ENCODE measurements at regions not wholly inside any gene's neighbourhood (a gene's known extent, or its start where the extent isn't known, plus 50 kb on each side); places are given as distances from the start of the nearest gene placed in this dataset.

GRCh38 chr11:128359515-128359914 is 227.8 kb downstream of the ETS1 start:
- H4K20me1 ChIP-seq (ENCODE audit: control insufficient read depth, insufficient read depth, low read depth, low read length): no peaks in the 10 kb centered on the region
- TF ChIP-seq EZH2phosphoT487 (IDR thresholded peaks at IDR 0.05; ENCODE audit: borderline replicate concordance, low read length) (no peak), CTCF (IDR thresholded peaks at IDR 0.05; ENCODE audit: low read depth, low read length, poor library complexity, severe bottlenecking) (no peak)
- H3K9me3 ChIP-seq (ENCODE audit: control insufficient read depth, insufficient read depth, low read length): no peaks in the 10 kb centered on the region
- H3K36me3 ChIP-seq (ENCODE audit: control insufficient read depth, low read length): no peaks in the 10 kb centered on the region
- H3K27ac ChIP-seq (ENCODE audit: low read depth, low read length): no peak overlapping the region
- no peaks in the 10 kb centered on the region for H3F3A ChIP-seq (ENCODE audit: control insufficient read depth, insufficient read depth)
- no peak overlapping the region for H3K4me2 ChIP-seq (ENCODE audit: low read length)
- H3K4me3 ChIP-seq (ENCODE audit: low read length): no peak overlapping the region
- peaks cover 9% of the 10 kb centered on the region for H3K4me1 ChIP-seq (ENCODE audit: control insufficient read depth, low read length)
- no peaks in the 10 kb centered on the region for H3K27me3 ChIP-seq (ENCODE audit: control insufficient read depth, low read length)
- H3K79me2 ChIP-seq (ENCODE audit: control insufficient read depth, low read length): no peaks in the 10 kb centered on the region
- H3K9me2 ChIP-seq (replicated peaks; ENCODE audit: control insufficient read depth, low read length): no peaks in the 10 kb centered on the region

GRCh38 chr11:128357073-128357472 is 230.3 kb downstream of the ETS1 start:
- no peak overlapping the region for H3K27ac ChIP-seq (ENCODE audit: low read depth, low read length)
- TF ChIP-seq EZH2phosphoT487 (IDR thresholded peaks at IDR 0.05; ENCODE audit: borderline replicate concordance, low read length): no peak
- TF ChIP-seq CTCF (IDR thresholded peaks at IDR 0.05; ENCODE audit: low read depth, low read length, poor library complexity, severe bottlenecking): no peak
- H3K9me3 ChIP-seq (ENCODE audit: control insufficient read depth, insufficient read depth, low read length): no peaks in the 10 kb centered on the region
- no peaks in the 10 kb centered on the region for H3K79me2 ChIP-seq (ENCODE audit: control insufficient read depth, low read length)
- no peak overlapping the region for H3K4me3 ChIP-seq (ENCODE audit: low read length)
- H3K36me3 ChIP-seq (ENCODE audit: control insufficient read depth, low read length): no peaks in the 10 kb centered on the region
- H3K4me2 ChIP-seq (ENCODE audit: low read length): no peak overlapping the region
- H3K4me1 ChIP-seq (ENCODE audit: control insufficient read depth, low read length): peaks cover 9% of the 10 kb centered on the region
- H3K9me2 ChIP-seq (replicated peaks; ENCODE audit: control insufficient read depth, low read length): no peaks in the 10 kb centered on the region
- no peaks in the 10 kb centered on the region for H4K20me1 ChIP-seq (ENCODE audit: control insufficient read depth, insufficient read depth, low read depth, low read length)
- no peaks in the 10 kb centered on the region for H3F3A ChIP-seq (ENCODE audit: control insufficient read depth, insufficient read depth)
- H3K27me3 ChIP-seq (ENCODE audit: control insufficient read depth, low read length): no peaks in the 10 kb centered on the region

GRCh38 chr11:128355558-128355957 is 231.8 kb downstream of the ETS1 start:
- H3K9me3 ChIP-seq (ENCODE audit: control insufficient read depth, insufficient read depth, low read length): no peaks in the 10 kb centered on the region
- H3K27me3 ChIP-seq (ENCODE audit: control insufficient read depth, low read length): no peaks in the 10 kb centered on the region
- H3K79me2 ChIP-seq (ENCODE audit: control insufficient read depth, low read length): no peaks in the 10 kb centered on the region
- no peaks in the 10 kb centered on the region for H4K20me1 ChIP-seq (ENCODE audit: control insufficient read depth, insufficient read depth, low read depth, low read length)
- no peaks in the 10 kb centered on the region for H3K9me2 ChIP-seq (replicated peaks; ENCODE audit: control insufficient read depth, low read length)
- no peaks in the 10 kb centered on the region for H3K4me1 ChIP-seq (ENCODE audit: control insufficient read depth, low read length)
- TF ChIP-seq EZH2phosphoT487 (IDR thresholded peaks at IDR 0.05; ENCODE audit: borderline replicate concordance, low read length) (no peak), CTCF (IDR thresholded peaks at IDR 0.05; ENCODE audit: low read depth, low read length, poor library complexity, severe bottlenecking) (no peak)
- H3K27ac ChIP-seq (ENCODE audit: low read depth, low read length): no peak overlapping the region
- no peak overlapping the region for H3K4me3 ChIP-seq (ENCODE audit: low read length)
- H3K4me2 ChIP-seq (ENCODE audit: low read length): no peak overlapping the region
- H3F3A ChIP-seq (ENCODE audit: control insufficient read depth, insufficient read depth): no peaks in the 10 kb centered on the region
- no peaks in the 10 kb centered on the region for H3K36me3 ChIP-seq (ENCODE audit: control insufficient read depth, low read length)

GRCh38 chr11:128354476-128354875 is 232.9 kb downstream of the ETS1 start:
- Histone ChIP-seq H3K9me3 (ENCODE audit: control insufficient read depth, insufficient read depth, low read length) (no peaks in the 10 kb centered on the region), H3K9me2 (replicated peaks; ENCODE audit: control insufficient read depth, low read length) (no peaks in the 10 kb centered on the region)

More at GRCh38 chr11:128354476-128354875, 232.9 kb downstream of the ETS1 start:
- peaks cover 5% of the 10 kb centered on the region; the same call in 1 of the 2 replicates for H3K4me1 ChIP-seq (ENCODE audit: control insufficient read depth, low read length)
- no peaks in the 10 kb centered on the region for H3K27me3 ChIP-seq (ENCODE audit: control insufficient read depth, low read length)
- no peak overlapping the region for H3K27ac ChIP-seq (ENCODE audit: low read depth, low read length)
- no peaks in the 10 kb centered on the region for H4K20me1 ChIP-seq (ENCODE audit: control insufficient read depth, insufficient read depth, low read depth, low read length)
- H3K4me2 ChIP-seq (ENCODE audit: low read length): no peak overlapping the region
- no peak overlapping the region for H3K4me3 ChIP-seq (ENCODE audit: low read length)
- no peaks in the 10 kb centered on the region for H3K36me3 ChIP-seq (ENCODE audit: control insufficient read depth, low read length)
- TF ChIP-seq EZH2phosphoT487 (IDR thresholded peaks at IDR 0.05; ENCODE audit: borderline replicate concordance, low read length): no peak
- TF ChIP-seq CTCF (IDR thresholded peaks at IDR 0.05; ENCODE audit: low read depth, low read length, poor library complexity, severe bottlenecking): no peak
- H3F3A ChIP-seq (ENCODE audit: control insufficient read depth, insufficient read depth): no peaks in the 10 kb centered on the region
- H3K79me2 ChIP-seq (ENCODE audit: control insufficient read depth, low read length): no peaks in the 10 kb centered on the region

Data from DOHH2 (cell line).